Stimulated activated CD4-positive, alpha-beta T cell treated with anti-CD3 and anti-CD28 coated beads, Interleukin-1b, Interleukin-23, amount 100 ng/mL, for 48 hours (primary cell): ENCODE measurements at regions not wholly inside any gene's neighbourhood (a gene's known extent, or its start where the extent isn't known, plus 50 kb on each side); places are given as distances from the start of the nearest gene placed in this dataset.

Source experiments
- DNase-seq: peaks from one replicate; pipeline ENCODE4 v3.0.0-alpha.2; 2020

DNA sequence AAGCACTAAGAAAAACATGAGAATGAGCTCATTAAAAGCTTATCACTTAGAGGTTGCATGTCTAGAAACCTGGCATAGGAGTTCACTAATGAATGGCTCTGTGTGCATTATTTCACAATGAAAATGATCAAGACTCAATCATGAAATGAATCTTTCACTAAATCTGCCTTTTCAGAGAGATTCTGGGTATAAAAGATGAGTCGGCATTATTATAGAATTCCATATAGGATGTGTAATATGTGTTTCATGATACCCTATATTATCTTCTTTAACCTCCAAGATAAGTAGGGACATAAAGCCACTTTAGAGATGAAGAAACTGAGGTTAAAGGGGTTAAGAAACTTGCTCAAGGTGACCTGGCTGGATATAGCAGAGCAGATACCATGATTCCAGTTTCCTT is 368.1 kb downstream of the DUSP10 start:
- DNase-seq: no peak

DNA sequence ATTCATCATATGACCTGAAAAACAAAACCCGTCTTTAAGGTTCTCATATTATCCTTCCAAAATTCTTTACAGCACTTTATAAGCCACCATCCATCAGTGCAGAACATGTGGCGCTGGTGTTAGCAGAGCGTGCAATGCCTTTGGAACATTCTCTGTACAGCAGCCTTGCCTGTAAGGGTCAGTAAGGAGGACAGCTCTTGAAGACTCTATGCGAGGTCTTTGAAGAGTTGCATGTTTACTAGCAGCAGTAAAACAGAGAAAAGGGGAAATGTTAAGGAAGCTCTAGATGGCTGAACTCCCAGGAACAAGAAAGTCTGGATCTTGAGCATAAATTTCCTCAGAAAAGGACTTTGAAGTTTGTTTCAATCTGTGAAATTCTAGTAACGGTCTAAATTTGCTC is 365.6 kb downstream of the DUSP10 start:
- no peak for DNase-seq

DNA sequence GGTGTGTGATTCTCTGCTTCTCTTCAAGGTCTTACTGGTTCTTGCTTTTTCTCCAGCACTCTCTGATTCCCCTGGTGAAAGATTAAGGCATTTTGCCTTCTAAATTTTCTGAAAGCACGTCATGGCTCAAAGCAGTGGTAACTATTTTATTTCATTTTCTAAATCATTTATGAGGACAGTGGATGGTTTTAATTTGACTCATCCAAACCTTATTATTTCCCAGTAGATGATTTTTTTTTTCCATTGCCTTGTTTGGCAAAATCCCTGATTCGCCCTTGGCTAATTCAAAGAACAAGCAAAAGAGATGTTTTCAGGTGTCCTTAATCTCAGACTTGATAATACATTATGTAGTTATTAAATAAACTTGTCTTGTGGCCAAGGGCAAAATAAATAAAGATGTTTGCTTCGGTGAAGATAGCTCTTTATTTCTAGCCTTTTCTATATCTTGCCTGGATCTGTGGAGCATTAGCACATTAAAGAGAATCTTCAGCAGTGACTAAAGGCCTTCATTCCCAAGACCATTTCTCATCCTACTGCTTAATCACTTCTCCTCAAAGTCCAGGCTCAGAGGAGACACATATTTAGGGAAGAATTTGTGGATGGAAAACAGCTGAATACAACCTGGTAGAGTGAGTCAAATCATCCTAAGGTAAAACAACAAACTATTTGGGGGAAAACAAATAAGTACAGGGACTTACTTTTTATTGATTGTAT is 359.8 kb downstream of the DUSP10 start:
- DNase-seq: no peak

DNA sequence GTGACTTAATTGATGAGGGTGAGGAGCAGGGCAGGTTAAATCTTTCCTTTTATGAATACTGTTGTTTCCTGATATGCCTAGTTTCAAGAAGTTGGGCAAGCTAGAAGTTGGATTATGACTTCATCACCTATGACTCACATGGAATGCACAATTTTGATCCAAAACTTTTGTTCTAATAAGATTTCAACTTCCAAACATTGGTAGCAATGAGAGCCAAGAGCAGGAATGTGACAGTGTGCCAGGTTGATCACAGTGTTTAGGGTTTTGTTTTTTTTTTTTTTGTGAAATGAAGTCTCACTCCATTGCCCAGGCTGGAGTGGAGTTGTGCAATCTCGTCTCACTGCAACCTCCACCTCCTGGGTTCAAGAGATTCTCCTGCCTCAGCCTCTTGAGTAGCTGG is 349.4 kb downstream of the DUSP10 start:
- DNase-seq: no peak

DNA sequence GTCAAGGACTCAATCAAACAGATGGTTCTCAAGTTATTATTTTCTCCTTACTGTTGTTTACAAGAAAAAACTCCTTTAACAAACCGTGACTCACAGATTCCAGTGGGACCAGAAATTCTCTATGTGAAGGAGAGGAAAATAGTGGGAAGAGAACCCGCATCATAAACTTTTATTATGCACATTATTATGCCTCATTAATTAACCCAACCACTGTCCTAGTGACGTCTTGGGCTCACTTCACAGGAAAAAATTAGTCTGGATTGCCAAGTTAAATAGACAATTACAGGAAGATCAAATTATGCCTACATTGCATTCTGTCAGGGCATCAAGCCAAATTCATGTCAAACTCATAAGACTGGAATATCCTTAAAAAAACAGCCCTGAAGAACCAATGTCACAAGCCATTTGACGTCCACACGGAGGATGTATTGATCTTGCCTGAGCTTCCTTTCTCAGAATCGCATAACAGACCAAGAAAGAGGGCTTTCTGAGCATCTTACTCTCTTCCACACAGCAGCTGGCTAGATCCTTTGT is 347.8 kb downstream of the DUSP10 start:
- no peak for DNase-seq

DNA sequence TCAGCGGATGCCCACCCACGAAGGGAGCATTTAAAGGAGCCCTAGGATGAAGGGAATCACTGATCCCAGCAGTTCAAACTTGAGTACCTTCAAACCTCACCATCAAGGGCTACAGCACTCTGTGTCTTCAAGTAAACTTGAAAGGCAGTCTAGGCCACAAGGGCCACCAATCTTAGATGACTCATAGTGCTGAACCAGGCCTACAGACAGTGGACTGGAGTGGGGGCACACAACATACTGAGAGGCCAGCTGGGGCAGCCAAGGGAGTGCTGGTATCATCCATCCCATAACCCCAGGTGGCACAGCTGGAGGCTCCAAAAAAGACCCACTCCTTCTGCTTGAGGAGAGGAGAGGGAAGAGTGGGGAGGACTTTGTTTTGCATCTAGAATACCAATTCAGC is 345.4 kb downstream of the DUSP10 start:
- no peak for DNase-seq

DNA sequence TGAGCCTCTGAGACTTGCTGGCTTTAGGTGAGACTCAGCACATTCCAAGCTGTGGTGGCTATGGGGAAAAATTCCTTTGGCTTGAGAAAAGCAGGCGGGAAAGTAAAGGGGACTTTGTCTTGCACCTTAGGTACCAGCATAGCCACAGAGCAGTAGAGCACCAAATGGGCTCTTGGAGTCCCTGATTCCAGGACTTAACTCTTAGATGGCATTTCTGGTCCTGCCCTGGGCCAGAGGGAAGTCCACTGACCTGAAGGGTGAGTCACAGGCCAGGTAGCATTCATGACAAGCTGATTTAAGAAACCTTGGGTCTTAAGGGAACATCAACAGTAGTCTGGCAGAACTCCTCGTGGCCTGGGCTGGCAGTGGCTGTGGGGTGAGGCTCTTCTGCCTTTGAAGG is 344.7 kb downstream of the DUSP10 start:
- DNase-seq: no peak

DNA sequence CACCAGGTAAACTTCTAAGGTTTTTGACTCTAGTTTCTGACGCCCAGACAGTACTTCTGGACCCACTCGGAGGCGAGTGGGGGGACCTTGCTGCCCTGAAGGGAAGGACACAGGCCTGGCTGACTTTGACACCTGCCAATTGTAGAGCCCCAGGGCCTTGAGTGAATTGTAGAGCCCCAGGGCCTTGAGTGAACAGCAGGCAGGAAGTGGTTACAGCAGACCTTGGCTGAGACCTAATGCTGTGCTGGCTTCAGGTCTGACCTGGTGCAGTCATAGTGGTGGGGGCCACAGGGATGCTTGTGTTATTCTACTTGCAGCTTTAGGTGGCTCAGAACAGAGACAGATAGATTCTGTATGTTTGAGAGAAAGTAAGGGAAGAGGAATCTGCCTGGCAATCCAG is 344.3 kb downstream of the DUSP10 start:
- no peak for DNase-seq

DNA sequence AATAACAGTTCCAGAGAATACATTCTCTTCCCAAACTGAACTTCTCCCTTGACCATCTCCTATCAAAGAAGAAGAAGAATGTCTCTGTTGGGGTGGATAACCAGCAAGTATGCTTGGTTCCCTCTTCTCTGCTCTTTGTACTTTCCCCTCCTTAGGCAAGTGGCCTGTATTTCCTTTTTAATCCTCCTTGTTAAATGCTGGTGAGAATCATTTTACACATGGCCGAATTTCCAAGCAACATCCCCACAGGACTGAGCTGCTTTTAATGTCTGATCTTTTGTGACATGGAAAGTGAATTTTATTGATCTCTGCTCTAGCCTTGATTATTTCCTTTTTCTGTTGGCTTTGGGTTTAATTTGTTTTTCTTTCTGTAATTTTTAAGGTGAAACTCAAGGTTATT is 336.7 kb downstream of the DUSP10 start:
- DNase-seq: no peak

DNA sequence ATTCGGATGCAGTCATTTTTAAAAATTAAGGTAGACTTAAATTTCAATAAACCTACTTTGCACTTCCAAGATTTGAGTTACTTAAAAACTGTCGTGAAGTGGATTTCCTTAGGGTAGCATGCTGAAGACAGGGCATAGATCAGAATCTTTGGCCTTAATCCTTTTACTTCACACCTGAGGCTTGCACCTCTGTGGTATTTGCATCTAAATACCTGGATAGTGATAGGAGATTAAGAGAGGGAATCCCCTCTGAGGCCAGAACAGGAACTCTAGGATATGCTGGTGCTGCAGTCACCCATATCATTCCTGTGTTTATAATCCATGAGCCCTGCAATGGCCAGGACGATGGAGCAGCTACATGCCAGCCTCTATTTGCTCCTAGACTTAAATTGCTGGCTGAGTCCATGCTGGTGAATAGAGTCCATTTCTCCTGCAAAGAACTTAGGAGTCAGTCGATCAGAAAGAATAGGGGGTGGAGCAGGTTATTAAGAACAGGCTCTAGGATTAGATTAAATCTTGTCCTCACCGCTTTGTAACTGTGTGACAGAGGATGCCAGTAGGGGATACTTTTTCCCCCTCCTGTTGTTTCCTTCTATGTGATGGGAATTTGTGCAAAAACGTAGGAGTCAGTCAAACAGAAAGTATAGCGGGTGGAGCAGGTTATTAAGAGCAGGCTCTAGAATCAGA is 333.6 kb downstream of the DUSP10 start:
- no peak for DNase-seq

DNA sequence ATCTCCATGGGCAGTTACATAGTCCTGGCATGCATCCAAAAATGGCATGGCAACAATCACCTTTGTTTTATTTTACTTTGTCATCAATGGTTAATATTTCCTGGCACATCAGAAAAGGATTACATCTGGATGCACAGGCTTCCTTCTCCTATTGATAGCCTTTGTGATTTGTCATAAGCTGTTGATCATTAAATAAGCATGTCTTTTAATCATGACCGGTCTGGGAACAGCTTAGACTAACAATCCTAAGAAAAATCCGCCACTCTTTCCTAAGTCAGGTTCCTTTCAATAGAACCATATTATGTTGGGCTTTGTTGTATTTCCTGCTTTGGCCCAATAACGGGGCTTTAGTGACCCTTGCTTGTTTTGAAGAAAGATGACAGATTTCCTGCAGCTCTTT is 330.6 kb downstream of the DUSP10 start:
- DNase-seq: no peak

DNA sequence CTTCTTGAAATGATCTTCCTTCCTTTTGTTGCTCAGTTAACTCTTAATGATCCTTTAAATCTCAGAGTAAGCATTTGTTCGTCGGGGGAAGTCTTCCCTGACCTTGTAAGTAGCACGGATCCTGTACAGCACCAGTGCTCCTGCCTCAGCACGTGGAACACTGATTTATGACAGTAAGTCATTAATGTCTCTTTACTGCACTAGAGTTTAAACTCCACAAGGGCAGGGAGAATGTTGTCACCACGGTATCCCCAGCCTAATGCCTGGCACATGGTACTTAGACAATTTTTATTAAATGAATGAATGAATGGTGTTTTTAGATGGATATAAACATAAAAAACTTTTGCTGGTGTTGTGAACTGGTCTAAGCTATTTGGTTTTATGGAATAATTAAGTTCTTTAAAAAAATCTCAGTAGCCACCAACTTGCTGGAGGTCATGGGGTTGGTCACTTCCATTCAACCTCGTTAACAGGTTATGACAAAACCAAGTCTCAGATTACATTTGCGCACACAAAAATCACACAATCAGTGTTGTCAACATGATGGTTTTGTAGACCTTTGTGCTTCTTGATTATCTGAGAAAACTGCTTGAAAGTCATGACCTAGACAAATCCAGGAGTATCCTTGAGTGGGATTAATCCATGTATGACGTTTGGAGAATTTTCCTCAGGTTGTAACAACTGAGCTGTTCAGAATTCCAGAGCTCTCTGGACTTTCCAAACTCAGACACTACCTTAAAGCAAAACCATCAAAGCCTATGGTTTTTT is 326.9 kb downstream of the DUSP10 start:
- no peak for DNase-seq

DNA sequence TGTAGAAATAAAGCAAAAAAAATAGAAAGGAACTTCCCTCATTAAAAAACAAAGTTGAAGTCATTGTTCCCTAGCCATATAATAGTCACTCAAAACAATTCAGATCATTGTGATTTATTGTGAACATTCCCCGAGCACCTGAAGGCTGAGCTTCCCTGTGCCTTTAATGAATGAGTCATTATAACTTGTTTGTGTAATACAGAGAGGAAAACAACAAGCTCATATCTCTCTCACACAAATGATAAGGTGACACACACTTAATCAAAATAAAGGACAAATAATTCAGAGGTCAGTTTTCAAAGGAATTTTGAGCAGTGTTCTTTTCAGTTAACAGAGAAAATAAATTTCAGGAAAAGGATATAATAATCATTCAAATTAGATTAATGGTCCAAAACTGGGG is 326.2 kb downstream of the DUSP10 start:
- no peak for DNase-seq

DNA sequence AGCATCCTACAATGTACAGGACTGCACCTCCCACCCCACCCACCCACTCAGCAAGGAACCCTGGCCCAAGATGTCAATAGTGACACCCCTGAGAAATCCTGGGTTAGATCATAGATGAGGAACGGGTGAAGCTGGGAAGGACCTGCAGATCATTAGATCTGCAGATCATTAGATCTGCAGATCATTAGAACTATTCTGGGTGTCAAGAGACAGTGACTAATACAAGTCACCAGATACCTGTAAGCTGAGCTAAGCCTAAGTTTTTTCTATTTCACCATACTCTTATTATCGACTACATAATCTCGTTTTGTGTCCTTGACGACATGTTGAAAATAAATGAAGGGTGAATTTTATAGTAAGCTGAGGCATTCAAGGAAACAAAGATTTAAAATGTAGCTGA is 325.7 kb downstream of the DUSP10 start:
- no peak for DNase-seq

DNA sequence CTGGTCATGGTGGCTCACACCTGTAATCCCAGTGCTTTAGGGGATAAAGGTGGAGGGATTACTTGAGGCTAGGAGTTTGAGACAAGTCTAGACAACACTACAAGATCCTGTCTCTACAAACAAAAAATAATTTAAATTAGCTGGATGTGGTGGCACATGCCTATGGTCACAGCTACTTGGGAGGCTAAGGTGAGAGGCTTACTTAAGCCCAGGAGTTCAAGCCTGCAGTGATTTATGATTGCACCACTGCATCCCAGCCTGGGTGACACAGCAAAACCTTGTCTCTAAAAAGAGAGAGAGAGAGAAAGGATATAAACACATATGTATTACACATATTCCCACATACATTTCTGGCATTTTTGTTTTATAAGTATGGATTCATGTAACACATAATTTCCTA is 325.2 kb downstream of the DUSP10 start:
- DNase-seq: no peak

DNA sequence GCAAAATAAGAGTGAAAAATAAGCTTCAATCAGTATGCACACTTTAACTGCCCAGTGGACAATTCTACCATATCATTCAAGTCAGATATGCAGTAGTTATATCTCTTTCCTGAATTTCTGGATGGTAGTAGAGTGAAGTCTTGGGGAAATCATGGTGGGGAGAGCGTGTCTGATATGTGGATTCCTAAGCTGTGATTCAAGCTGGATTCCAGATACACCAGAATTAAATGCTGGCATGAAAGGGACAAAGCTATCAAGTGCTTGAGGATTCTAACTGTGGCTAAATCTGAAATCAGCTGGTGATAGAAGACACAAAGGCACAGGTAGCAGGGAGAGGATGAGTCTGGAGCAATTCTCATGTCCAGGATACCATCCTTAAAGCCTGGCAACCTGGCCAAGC is 323.5 kb downstream of the DUSP10 start:
- no peak for DNase-seq

DNA sequence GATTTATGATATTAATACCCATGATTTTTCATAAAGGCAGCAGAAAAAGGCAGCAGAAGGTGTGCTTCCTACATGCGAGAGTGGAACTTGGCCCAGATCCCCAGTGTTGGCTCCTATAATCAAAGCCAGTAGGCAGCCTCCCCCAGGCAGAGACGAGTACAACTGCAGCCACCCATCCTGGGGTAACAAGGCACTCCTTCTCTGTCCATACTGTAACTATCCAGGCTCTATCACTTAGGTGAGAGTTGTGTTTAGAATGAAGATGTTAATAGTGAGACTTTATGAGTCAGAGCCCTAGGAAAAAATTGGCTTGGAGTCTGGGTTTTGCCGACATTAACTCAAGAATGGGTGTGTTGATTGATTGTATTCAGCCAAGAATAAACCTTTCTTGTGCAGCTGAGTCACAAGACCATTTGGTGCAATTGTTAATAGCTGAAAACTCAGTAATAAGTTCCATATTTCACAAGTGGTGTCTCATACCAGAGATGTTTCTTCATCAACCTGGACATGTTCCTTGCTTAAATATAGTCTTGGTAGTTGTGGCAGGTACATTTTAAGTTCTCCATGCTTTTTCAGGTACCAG is 322.3 kb downstream of the DUSP10 start:
- DNase-seq: no peak

DNA sequence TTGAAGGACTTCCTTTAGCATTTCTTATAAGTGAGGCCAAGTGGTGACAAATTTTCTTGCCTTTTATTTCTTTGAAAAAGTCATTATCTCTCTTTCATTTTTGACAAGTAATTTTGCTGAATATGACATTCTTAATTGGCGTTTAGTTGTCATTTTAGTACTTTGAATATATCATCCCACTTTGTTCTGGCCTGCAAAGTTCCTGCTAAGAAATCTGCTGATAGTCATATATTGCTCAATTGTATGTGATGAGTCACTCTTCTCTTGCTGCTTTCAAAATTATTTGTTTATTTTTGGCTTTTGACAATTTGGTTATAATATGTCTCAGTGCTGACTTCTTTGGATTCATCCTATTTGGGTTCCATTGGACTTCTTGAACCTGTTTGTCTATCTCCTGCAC is 312.6 kb downstream of the DUSP10 start:
- no peak for DNase-seq

DNA sequence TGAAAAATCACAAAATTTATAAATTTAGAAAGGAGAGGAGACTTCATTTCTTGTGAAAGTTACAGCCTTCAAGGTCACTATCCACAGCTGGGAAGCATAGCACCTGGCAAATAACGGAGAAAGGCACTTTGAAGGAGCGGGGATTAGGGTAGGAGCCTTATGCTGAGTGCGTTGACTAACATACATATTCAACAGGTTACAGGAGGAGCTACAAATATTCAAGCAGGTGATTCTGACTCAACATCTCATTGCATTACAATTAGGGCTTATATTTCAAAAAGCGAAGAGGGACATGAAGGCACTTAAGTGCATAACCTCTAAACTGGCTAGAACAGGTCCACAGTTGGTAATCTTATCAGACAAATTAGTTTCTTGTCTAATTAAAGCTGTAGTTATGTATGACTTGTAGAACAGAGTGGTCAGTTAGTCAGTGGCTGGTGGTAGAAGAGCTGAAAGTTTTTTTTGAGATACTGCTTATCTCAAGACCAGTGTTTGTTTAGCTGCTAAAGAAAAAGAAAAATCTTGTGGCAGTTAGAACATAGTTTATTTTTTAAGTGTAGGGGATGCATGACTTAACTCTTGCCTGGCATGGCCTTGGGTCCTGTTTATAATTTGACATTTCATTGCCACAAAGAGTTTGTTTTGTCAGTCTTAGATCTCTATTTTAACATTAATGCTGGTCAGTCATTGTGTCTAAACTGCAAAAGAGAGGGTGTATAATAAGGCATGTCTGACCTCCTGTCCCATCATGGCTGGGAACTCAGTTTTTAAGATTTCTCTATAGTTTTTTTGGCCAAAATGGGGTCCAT is 311.5 kb downstream of the DUSP10 start:
- no peak for DNase-seq

DNA sequence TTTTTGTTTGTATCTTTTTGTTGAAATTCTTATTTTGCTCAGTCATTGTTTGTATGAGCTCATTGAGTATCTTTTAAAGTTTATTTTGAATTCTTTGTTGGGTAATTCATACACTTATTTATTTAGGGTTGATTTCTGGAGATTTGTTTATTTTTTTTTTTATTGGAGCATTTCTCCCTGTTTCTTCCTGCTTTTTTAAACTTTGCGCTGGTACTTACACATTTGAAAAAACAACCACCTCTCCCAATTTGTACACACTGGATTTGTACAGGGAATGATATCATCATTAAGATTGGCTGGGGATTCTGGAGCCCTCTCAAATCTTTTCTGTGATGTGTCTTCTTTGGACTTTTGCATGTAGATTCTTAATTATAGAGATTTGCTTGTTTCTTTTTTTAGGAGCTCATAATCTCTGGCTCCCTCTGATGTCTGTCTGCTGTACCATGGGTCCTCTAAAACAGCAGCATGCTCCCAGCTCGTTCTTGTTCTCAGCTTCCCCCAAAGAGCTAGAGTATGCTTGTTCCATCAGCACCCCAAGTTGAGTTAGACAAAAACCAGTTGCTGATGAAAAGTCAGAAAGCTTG is 310.7 kb downstream of the DUSP10 start:
- DNase-seq: no peak

DNA sequence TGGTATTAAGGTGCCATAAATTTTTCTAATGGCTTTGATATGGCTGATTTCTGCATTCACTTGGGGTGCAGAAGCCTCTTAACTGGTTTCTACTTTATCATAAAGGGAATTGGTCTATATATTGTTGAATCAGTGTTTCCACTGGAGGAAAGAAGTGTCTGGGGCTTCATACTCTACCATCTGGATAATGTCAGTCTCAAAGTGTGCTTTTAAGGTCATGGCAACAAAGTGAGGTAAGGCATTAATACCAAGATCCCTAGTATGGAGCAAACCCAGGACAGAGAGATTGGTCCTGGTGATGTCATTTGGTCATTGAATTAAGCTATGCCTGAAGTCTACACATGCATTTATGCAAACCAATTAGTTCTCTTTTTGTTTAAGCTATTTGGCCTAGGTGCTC is 309.9 kb downstream of the DUSP10 start:
- DNase-seq: no peak

DNA sequence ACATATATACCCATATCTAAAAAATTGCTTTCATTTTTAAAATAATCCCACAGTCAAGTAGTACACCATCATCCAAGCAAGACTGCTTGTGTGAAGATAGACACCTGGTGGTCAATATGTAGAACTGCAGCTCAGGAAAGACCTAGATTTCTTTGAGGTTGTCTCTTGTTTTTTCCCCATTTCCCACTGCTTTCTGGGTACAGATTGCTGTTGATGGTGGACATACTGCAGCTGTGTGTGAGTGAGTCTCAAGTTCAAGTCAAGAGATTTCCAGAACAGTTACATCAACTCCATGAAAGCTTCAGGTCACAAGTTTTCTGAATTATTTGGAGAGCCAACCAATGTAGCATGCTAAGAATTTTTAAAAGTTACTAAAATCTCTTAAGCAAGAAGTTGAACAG is 306.4 kb downstream of the DUSP10 start:
- DNase-seq: no peak
